ENCODE measurements at regions not wholly inside any gene's neighbourhood (a gene's known extent, or its start where the extent isn't known, plus 50 kb on each side); places are given as distances from the start of the nearest gene placed in this dataset.

DNA sequence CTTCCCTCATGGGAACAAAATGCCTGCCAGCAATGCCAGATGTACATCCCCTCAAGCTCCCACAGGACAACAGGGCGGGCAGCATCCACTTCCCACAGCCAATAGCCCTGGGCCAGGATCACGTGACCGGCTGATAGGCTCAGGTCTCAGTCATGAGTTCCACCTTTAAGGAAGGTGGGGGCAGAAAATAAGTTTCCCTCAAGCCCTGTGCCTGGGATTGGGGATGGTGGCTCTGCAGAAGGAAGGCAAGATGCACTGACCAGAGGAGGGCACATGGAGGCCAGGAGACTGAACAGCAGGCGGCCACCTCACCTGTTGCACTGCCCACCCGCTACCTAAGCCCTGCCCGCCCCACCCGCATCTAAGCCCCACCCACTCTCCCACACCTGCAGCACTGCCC is 149.1 kb downstream of the BMP7 start:
- H3K9me3 ChIP-seq (replicated peaks; ENCODE audit: control insufficient read depth, insufficient read depth, low read length): no peaks in the 10 kb centered on the region
- ChIA-PET CTCF (no interaction called here), POLR2A (no interaction called here), RAD21 (ENCODE audit: unreplicated experiment) (no interaction called here), SMC1A (ENCODE audit: uncharacterized antibody, unreplicated experiment) (no interaction called here)
- H2AFZ ChIP-seq (ENCODE audit: control insufficient read depth, low read depth, low read length): no peak overlapping the region
- H3K9ac ChIP-seq (ENCODE audit: control insufficient read depth, insufficient read depth, low read length): no peak overlapping the region
- DNase-seq (ENCODE audit: low read depth, low spot score) (no peak), ATAC-seq (no peak), FAIRE-seq (no peak)
- intact Hi-C loops (cut with micrococcal nuclease; ENCODE audit: unreplicated experiment): no loop called here
- H3K4me2 ChIP-seq (ENCODE audit: control insufficient read depth, insufficient read depth): no peak overlapping the region
- no peaks in the 10 kb centered on the region for H3K36me3 ChIP-seq (ENCODE audit: control insufficient read depth in 2 of 2, insufficient read depth in 2 of 2, low read length in 1 of 2)
- no peak overlapping the region for H3K4me3 ChIP-seq
- H3K27me3 ChIP-seq (replicated peaks in 1 of 2; ENCODE audit: control insufficient read depth in 2 of 2, insufficient read depth in 2 of 2, low read length in 1 of 2): no peaks in the 10 kb centered on the region
- H3K27ac ChIP-seq (ENCODE audit: control insufficient read depth, insufficient read depth): no peak overlapping the region
- no peaks in the 10 kb centered on the region for H4K20me1 ChIP-seq (ENCODE audit: control insufficient read depth, insufficient read depth)
- WGBS (ENCODE audit: insufficient coverage, insufficient replicate concordance, low lambda C conversion rate, missing lambda C conversion rate): 49% methylated on average over 4 of the region's 7 CpGs
- in situ Hi-C loops (cut with MboI): no loop called here
- H3K79me2 ChIP-seq (ENCODE audit: control insufficient read depth, insufficient read depth, low read length): no peaks in the 10 kb centered on the region
- TF ChIP-seq ETV6 (conservative IDR thresholded peaks at IDR 0.05 in 1 of 2, IDR thresholded peaks at IDR 0.05 in 1 of 2; ENCODE audit: borderline replicate concordance in 1 of 2, low read depth in 1 of 2) (peak in 1 of 2 experiments; percentile 75; a peak in 1 of 4 replicates), NFXL1 (IDR thresholded peaks at IDR 0.05; ENCODE audit: borderline replicate concordance) (peak; percentile 57; the same call in 1 of the 2 replicates)
- TF ChIP-seq, protein P1, sequence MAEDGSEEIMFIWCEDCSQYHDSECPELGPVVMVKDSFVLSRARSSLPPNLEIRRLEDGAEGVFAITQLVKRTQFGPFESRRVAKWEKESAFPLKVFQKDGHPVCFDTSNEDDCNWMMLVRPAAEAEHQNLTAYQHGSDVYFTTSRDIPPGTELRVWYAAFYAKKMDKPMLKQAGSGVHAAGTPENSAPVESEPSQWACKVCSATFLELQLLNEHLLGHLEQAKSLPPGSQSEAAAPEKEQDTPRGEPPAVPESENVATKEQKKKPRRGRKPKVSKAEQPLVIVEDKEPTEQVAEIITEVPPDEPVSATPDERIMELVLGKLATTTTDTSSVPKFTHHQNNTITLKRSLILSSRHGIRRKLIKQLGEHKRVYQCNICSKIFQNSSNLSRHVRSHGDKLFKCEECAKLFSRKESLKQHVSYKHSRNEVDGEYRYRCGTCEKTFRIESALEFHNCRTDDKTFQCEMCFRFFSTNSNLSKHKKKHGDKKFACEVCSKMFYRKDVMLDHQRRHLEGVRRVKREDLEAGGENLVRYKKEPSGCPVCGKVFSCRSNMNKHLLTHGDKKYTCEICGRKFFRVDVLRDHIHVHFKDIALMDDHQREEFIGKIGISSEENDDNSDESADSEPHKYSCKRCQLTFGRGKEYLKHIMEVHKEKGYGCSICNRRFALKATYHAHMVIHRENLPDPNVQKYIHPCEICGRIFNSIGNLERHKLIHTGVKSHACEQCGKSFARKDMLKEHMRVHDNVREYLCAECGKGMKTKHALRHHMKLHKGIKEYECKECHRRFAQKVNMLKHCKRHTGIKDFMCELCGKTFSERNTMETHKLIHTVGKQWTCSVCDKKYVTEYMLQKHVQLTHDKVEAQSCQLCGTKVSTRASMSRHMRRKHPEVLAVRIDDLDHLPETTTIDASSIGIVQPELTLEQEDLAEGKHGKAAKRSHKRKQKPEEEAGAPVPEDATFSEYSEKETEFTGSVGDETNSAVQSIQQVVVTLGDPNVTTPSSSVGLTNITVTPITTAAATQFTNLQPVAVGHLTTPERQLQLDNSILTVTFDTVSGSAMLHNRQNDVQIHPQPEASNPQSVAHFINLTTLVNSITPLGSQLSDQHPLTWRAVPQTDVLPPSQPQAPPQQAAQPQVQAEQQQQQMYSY (CRISPR knock-in tag; IDR thresholded peaks at IDR 0.05): no peak
- H3K4me1 ChIP-seq (ENCODE audit: control insufficient read depth, insufficient read depth, low read length): no peaks in the 10 kb centered on the region
- no TSS peak for BruUV-seq (replicated peaks)
